ENCODE measurements at regions not wholly inside any gene's neighbourhood (a gene's known extent, or its start where the extent isn't known, plus 50 kb on each side); places are given as distances from the start of the nearest gene placed in this dataset.

- TF ChIP-seq ZNF317 (CRISPR knock-in tag; IDR thresholded peaks at IDR 0.05; ENCODE audit: borderline replicate concordance, low read depth) (no peak), CREM (CRISPR knock-in tag; IDR thresholded peaks at IDR 0.05) (no peak), ESRRA (CRISPR knock-in tag; IDR thresholded peaks at IDR 0.05; ENCODE audit: borderline replicate concordance) (no peak), CTCF (IDR thresholded peaks at IDR 0.05) (no peak), ZNF263 (CRISPR knock-in tag; IDR thresholded peaks at IDR 0.05; ENCODE audit: low read depth) (no peak), HMGA2 (CRISPR knock-in tag; IDR thresholded peaks at IDR 0.05) (no peak), KAT7 (CRISPR knock-in tag; IDR thresholded peaks at IDR 0.05; ENCODE audit: borderline replicate concordance) (no peak), SMAD4 (CRISPR knock-in tag; IDR thresholded peaks at IDR 0.05) (no peak), ELF4 (CRISPR knock-in tag; IDR thresholded peaks at IDR 0.05; ENCODE audit: low read depth) (no peak), FOXP4 (CRISPR knock-in tag; IDR thresholded peaks at IDR 0.05) (peak; percentile 59; the same call in 1 of the 2 replicates), ZNF121 (CRISPR knock-in tag; IDR thresholded peaks at IDR 0.05) (0 out of 2 replicates have a peak, but pooled peaks have one; percentile 19), E2F4 (CRISPR knock-in tag; IDR thresholded peaks at IDR 0.05; ENCODE audit: borderline replicate concordance, low read depth) (no peak)
Observed at GRCh38 chr4:124483048-124483906, 229.3 kb downstream of the ANKRD50 start.

Data from WTC11 (cell line).